Activated CD4-positive, alpha-beta T cell treated with anti-CD3 and anti-CD28 coated beads, Interleukin-2, amount 10 ng/mL, durations not matched to agents 7 days and 5 days (primary cell): ENCODE measurements at regions not wholly inside any gene's neighbourhood (a gene's known extent, or its start where the extent isn't known, plus 50 kb on each side); places are given as distances from the start of the nearest gene placed in this dataset.

Experiments used
- CTCF ChIA-PET: fragments of 350-600 bp; sonication (Branson Sonifier 250); formaldehyde crosslinking; loops from one replicate; lab custom pipeline; 2021; ENCODE audit warnings: antibody characterized with exemption; lab: Charles Lee
- POLR2A ChIA-PET: fragments of 350-600 bp; sonication (Branson Sonifier 250); formaldehyde crosslinking; loops from one replicate; lab custom pipeline; 2021; ENCODE audit warnings: antibody characterized with exemption; lab: Charles Lee
- DNase-seq: peaks from one replicate; pipeline ENCODE4 v3.0.0-alpha.2; 2020
- H3K27ac Mint-ChIP-seq: one replicate; pipeline ENCODE4 v1.8.0; 2021; ENCODE audit warnings: mild to moderate bottlenecking, moderate library complexity, mixed read lengths
- H3K27me3 Mint-ChIP-seq: one replicate; pipeline ENCODE4 v1.8.0; 2021; ENCODE audit warnings: mixed read lengths
- H3K36me3 Mint-ChIP-seq: one replicate; pipeline ENCODE4 v1.8.0; 2021; ENCODE audit warnings: low read depth, mixed read lengths
- H3K4me1 Mint-ChIP-seq: one replicate; pipeline ENCODE4 v1.8.0; 2021; ENCODE audit warnings: mixed read lengths
- H3K4me3 Mint-ChIP-seq: one replicate; pipeline ENCODE4 v1.8.0; 2021; ENCODE audit warnings: mild to moderate bottlenecking, moderate library complexity, mixed read lengths
- H3K9me3 Mint-ChIP-seq: one replicate; pipeline ENCODE4 v1.8.0; 2021; ENCODE audit warnings: mixed read lengths

GRCh38 chr11:127247261-127247851, 246.8 kb upstream of the KIRREL3 start:
- ChIA-PET CTCF (no interaction called here), POLR2A (no interaction called here)
- Mint-ChIP-seq H3K4me3 (no peak overlapping the region), H3K36me3 (no peaks in the 10 kb centered on the region), H3K27ac (no peak overlapping the region), H3K27me3 (no peaks in the 10 kb centered on the region), H3K4me1 (no peaks in the 10 kb centered on the region), H3K9me3 (no peaks in the 10 kb centered on the region)
- DNase-seq = no peak

DNA sequence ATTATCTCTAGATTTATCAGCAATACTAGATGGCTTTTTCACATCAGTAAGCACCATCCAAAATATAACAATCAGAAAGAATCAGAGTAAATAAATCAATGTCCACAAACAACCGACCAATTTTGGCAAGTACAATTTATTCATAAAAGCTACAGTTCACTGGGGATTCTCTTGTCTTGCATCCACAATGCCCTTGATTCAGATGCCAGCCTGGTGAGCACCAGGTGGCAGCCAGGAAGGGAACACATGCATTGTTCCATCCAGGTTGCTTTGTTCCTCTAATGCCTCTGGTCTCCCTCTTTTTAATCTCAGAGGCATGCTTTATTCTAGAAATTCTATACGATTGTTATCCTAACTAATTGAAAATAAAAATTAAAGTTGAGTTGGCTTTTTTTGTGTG, 242.1 kb upstream of the KIRREL3 start:
- Mint-ChIP-seq H3K36me3 (no peaks in the 10 kb centered on the region), H3K27me3 (no peaks in the 10 kb centered on the region), H3K4me1 (no peaks in the 10 kb centered on the region), H3K9me3 (no peaks in the 10 kb centered on the region), H3K27ac (no peak overlapping the region), H3K4me3 (no peak overlapping the region)
- CTCF ChIA-PET = no interaction called here
- POLR2A ChIA-PET = no interaction called here
- no peak for DNase-seq

GRCh38 chr11:127238321-127238720, 237.8 kb upstream of the KIRREL3 start:
- no peak for DNase-seq
- H3K27ac Mint-ChIP-seq = no peak overlapping the region
- H3K4me1 Mint-ChIP-seq = no peaks in the 10 kb centered on the region
- no peaks in the 10 kb centered on the region for H3K9me3 Mint-ChIP-seq
- CTCF ChIA-PET = no interaction called here
- POLR2A ChIA-PET = no interaction called here
- no peak overlapping the region for H3K4me3 Mint-ChIP-seq
- H3K36me3 Mint-ChIP-seq = no peaks in the 10 kb centered on the region
- no peaks in the 10 kb centered on the region for H3K27me3 Mint-ChIP-seq

DNA sequence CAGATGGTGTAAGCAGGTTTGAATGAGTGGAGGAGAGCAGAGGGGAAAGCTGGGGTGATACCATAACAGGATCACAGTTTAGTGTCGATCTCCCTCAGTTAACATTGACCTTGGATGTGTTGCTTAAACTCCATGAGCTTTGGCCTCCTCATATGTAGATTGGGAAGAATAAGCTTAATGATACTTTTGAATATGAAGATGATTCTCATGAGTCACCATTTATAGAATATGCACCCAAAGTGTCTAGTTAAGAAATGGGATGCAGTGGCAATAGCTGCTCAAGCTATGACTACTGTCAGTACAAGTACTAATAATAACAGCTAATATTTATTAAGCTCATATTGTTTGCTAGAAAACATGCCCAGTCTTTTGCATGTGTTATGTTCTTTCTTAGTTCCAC, 236.2 kb upstream of the KIRREL3 start:
- H3K4me1 Mint-ChIP-seq = no peaks in the 10 kb centered on the region
- no peaks in the 10 kb centered on the region for H3K27me3 Mint-ChIP-seq
- POLR2A ChIA-PET = no interaction called here
- H3K27ac Mint-ChIP-seq = no peak overlapping the region
- H3K4me3 Mint-ChIP-seq = no peak overlapping the region
- CTCF ChIA-PET = no interaction called here
- H3K36me3 Mint-ChIP-seq = no peaks in the 10 kb centered on the region
- H3K9me3 Mint-ChIP-seq = no peaks in the 10 kb centered on the region
- DNase-seq = no peak

DNA sequence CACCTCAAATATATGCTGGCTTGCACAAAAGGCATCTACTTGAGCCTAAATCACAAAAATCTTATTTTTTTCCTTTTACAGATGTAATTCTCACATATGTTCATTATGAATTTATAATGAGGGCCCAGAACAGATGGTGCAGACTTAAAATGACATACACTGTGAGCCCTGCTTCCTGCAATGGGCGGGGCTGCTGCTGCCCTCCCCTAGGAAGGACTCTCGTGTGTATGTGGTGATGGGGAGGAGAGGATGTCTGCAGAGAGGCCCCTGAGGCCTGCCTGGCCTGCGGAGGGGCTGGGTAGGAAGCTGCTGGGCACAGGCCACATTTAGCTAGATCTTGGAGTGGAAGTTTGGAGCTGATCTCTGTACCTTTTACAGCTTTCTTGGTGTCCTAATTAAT, 233.4 kb upstream of the KIRREL3 start:
- POLR2A ChIA-PET = no interaction called here
- CTCF ChIA-PET = no interaction called here
- no peak overlapping the region for H3K27ac Mint-ChIP-seq
- no peaks in the 10 kb centered on the region for H3K9me3 Mint-ChIP-seq
- H3K27me3 Mint-ChIP-seq = no peaks in the 10 kb centered on the region
- DNase-seq = no peak
- no peaks in the 10 kb centered on the region for H3K4me1 Mint-ChIP-seq
- no peaks in the 10 kb centered on the region for H3K36me3 Mint-ChIP-seq
- H3K4me3 Mint-ChIP-seq = no peak overlapping the region

- Mint-ChIP-seq H3K36me3 (no peaks in the 10 kb centered on the region), H3K27ac (no peak overlapping the region), H3K27me3 (no peaks in the 10 kb centered on the region), H3K4me3 (no peak overlapping the region), H3K9me3 (no peaks in the 10 kb centered on the region), H3K4me1 (no peaks in the 10 kb centered on the region)
- DNase-seq = no peak
- ChIA-PET POLR2A (no interaction called here), CTCF (no interaction called here)
These were observed 229.8 kb upstream of the KIRREL3 start for GRCh38 chr11:127230392-127230791.

GRCh38 chr11:127226949-127227348, 226.4 kb upstream of the KIRREL3 start:
- ChIA-PET CTCF (no interaction called here), POLR2A (no interaction called here)
- H3K27ac Mint-ChIP-seq = no peak overlapping the region
- H3K4me3 Mint-ChIP-seq = no peak overlapping the region
- H3K9me3 Mint-ChIP-seq = no peaks in the 10 kb centered on the region
- no peaks in the 10 kb centered on the region for H3K36me3 Mint-ChIP-seq
- H3K27me3 Mint-ChIP-seq = no peaks in the 10 kb centered on the region
- no peak for DNase-seq
- H3K4me1 Mint-ChIP-seq = no peaks in the 10 kb centered on the region

DNA sequence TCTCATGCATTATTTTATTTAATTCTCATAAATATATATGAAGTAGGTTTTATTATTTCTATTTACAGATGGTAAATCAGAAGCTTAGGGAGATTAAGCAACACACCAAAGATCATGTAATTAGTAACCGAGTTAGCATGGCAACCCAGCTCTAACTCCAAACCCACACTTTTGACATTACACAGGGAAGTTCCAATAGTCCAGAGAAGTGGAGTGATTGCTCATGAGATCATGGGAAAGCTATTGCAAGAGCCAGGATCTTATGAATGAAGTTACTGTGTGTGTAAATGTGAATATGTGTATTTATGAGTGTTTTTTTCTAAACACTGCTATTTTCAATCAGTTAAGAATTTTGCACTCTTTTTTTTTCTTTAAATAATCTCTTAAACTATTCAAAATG, 225.8 kb upstream of the KIRREL3 start:
- POLR2A ChIA-PET = no interaction called here

GRCh38 chr11:127225619-127226018, 225.0 kb upstream of the KIRREL3 start:
- Mint-ChIP-seq H3K9me3 (no peaks in the 10 kb centered on the region), H3K4me1 (no peaks in the 10 kb centered on the region), H3K27me3 (no peaks in the 10 kb centered on the region), H3K4me3 (no peak overlapping the region), H3K36me3 (no peaks in the 10 kb centered on the region), H3K27ac (no peak overlapping the region)
- ChIA-PET CTCF (no interaction called here), POLR2A (no interaction called here)
- no peak for DNase-seq

More for the DNA sequence above, 225.8 kb upstream of the KIRREL3 start:
- CTCF ChIA-PET = no interaction called here
- Mint-ChIP-seq H3K4me3 (no peak overlapping the region), H3K27ac (no peak overlapping the region), H3K4me1 (no peaks in the 10 kb centered on the region), H3K9me3 (no peaks in the 10 kb centered on the region), H3K36me3 (no peaks in the 10 kb centered on the region), H3K27me3 (no peaks in the 10 kb centered on the region)
- no peak for DNase-seq

- ChIA-PET POLR2A (no interaction called here), CTCF (no interaction called here)
- no peaks in the 10 kb centered on the region for H3K4me1 Mint-ChIP-seq
- H3K36me3 Mint-ChIP-seq = no peaks in the 10 kb centered on the region
- DNase-seq = no peak
- H3K27ac Mint-ChIP-seq = no peak overlapping the region
- no peak overlapping the region for H3K4me3 Mint-ChIP-seq
- H3K9me3 Mint-ChIP-seq = no peaks in the 10 kb centered on the region
- no peaks in the 10 kb centered on the region for H3K27me3 Mint-ChIP-seq
These were observed 223.7 kb upstream of the KIRREL3 start for GRCh38 chr11:127224276-127224675.

- no peak overlapping the region for H3K4me3 Mint-ChIP-seq
- H3K27ac Mint-ChIP-seq = no peak overlapping the region
- no peaks in the 10 kb centered on the region for H3K36me3 Mint-ChIP-seq
- H3K9me3 Mint-ChIP-seq = no peaks in the 10 kb centered on the region
- H3K27me3 Mint-ChIP-seq = no peaks in the 10 kb centered on the region
- no peak for DNase-seq
- no peaks in the 10 kb centered on the region for H3K4me1 Mint-ChIP-seq
- ChIA-PET POLR2A (no interaction called here), CTCF (no interaction called here)
These were observed 223.1 kb upstream of the KIRREL3 start for GRCh38 chr11:127223633-127224032.

DNA sequence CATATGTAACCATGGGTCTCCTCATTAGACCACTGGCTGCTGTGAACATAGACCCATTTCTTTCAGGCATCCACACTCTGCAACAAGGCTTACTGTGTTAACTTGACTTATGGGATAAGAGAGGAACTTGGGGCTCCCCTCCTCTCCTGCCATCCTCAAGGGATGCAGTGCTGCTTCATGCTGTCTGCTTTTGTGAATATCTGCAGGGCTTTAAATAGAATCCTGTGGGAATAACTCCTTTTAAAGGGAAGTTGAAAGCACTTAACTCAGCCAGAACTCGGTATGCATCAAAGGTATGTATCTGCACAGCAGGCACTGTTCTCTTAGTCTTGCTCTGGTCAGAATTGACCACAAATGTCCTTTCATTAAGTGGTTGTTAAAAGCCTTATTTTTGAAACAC, 222.5 kb upstream of the KIRREL3 start:
- no peak for DNase-seq
- Mint-ChIP-seq H3K4me3 (no peak overlapping the region), H3K36me3 (no peaks in the 10 kb centered on the region), H3K9me3 (no peaks in the 10 kb centered on the region), H3K27me3 (no peaks in the 10 kb centered on the region), H3K4me1 (no peaks in the 10 kb centered on the region), H3K27ac (no peak overlapping the region)
- ChIA-PET POLR2A (no interaction called here), CTCF (no interaction called here)

DNA sequence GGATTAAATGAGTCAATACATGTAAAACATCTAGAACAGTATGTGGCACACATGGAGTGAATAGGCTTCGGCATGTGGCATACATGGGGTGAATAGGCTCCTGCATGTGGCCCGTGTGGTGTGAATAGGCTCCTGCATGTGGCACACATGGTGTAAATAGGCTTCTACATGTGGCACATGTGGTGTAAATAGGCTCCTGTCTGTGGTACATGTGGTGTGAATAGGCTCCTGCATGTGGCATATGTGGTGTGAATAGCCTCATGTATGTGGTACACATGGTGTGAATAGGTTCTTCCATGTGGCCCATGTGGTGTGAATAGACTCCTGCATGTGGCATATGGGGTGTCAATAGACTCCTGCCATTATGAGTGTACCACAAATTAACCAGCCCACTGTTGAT, 219.1 kb upstream of the KIRREL3 start:
- H3K27me3 Mint-ChIP-seq = no peaks in the 10 kb centered on the region

DNA sequence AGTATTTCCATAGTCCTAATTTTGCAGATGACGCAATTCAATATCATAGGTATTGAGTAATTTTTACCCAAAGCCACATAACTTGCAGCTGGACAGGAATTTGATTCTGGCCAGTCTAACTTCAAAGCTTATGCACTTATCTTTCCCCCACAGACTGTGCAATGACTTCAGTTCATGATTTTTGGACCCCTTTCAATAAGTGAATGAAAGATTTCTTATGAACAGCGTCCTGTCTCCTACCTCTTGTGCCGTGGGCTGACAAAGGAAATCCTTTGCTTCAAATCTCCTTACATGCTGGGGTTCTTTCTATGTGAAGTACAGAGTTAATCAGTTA, 217.7 kb upstream of the KIRREL3 start:
- Mint-ChIP-seq H3K36me3 (no peaks in the 10 kb centered on the region), H3K27ac (no peak overlapping the region), H3K27me3 (no peaks in the 10 kb centered on the region), H3K9me3 (no peaks in the 10 kb centered on the region), H3K4me1 (no peaks in the 10 kb centered on the region), H3K4me3 (no peak overlapping the region)
- ChIA-PET CTCF (interaction anchor here (1.0 kb wide), 1 partner anchor 39 kb away, joined by 3 read pairs; no protein-coding TSS in a partner anchor), POLR2A (no interaction called here)
- no peak for DNase-seq

More for the DNA sequence above, 219.1 kb upstream of the KIRREL3 start:
- POLR2A ChIA-PET = no interaction called here
- H3K4me1 Mint-ChIP-seq = no peaks in the 10 kb centered on the region
- no peaks in the 10 kb centered on the region for H3K9me3 Mint-ChIP-seq
- CTCF ChIA-PET = no interaction called here
- no peak for DNase-seq
- no peaks in the 10 kb centered on the region for H3K36me3 Mint-ChIP-seq
- H3K4me3 Mint-ChIP-seq = no peak overlapping the region
- no peak overlapping the region for H3K27ac Mint-ChIP-seq
